HG03565 (cell line): ENCODE measurements at regions not wholly inside any gene's neighbourhood (a gene's known extent, or its start where the extent isn't known, plus 50 kb on each side); places are given as distances from the start of the nearest gene placed in this dataset.

Experiments used
- ATAC-seq: cut with Tn5 transposase; IDR thresholded peaks from one replicate; pipeline ENCODE4 v1.9.1; 2021; ENCODE audit warnings: mild to moderate bottlenecking, moderate library complexity; ENCODE audit not compliant: unreplicated experiment

DNA sequence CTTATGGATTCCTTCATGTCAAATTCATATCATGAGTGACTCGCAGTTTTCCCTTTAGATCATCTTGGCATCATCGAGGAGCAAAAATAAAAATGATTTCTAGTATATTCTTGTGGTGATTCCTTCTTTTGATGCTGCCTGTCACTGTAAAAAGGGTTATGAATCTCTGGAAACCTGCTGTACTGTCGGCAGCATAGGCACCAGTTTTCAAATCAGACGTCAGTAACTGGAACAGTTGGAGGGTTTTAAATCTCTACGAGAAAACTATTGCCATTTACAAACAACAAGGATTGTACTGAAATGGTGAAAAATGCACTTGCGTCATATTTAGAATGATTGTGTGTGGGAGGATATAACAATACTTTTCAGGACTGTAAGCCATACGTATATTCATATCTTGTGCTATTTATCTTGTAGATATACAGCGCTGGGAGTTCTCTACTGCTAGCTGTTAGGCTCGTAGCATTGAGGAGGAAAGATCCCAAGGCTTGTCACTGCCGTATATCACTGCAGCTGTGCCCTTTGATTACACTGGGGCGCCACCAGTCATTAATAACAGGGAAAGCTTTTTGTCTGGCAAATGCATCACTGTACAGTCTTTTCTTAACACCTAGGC is 320.7 kb downstream of the MTX2 start:
- ATAC-seq = no peak

DNA sequence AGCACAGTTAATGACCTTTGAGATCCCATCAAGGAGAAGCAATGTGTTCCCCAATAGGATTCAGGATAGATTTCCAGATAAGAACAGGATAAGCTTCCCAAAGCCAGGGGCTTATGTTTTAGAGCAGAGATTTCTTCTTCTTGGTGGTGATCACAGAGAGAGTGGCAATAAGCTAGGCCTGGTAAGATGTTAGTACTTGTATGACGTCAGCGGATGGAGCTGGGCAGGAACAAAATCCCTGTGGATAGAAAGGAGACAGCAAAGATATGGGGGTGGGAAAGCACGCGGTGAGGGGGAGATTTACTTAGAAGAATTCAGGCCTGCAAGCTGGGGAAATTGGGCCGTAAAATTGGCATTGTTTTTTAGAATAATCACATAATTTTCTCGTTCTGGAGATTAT is 323.0 kb downstream of the MTX2 start:
- no peak for ATAC-seq

DNA sequence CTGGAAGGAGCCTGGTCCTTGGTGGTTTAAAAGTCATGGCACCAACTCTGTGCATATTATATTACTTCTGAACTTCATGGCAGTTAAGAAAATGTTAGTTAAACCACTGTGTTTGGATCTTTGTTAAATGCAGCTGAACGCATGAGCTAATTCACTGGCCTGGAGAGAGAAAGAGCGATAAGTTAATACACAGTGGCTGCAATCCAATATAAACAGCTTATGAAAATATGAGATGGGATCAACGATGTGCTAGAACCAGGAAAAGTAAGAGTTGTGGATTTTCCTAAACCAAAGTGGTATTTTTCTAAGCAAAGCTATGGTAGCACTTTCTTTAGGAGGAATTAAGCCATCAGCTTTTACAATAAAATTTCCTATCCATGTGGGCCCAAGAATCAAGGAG is 326.7 kb downstream of the MTX2 start:
- no peak for ATAC-seq

DNA sequence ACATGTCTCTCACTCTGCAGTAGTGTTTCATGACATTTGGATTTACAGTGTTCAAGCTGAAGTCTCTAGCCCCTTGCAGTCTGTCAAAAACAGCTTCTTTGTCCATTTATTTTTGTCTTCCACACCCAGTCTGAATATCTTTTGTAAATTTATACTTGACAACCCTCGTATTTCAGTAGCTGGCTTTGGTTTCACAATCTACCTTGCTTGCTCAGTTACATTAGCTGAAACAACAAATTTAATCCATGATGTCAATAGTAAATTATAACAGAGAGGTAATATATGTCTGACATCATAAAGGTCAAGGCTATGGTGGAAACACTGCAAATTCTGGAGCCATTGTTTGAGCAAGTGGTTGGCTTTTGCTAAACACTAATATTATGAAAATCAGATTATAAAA is 328.7 kb downstream of the MTX2 start:
- no peak for ATAC-seq

DNA sequence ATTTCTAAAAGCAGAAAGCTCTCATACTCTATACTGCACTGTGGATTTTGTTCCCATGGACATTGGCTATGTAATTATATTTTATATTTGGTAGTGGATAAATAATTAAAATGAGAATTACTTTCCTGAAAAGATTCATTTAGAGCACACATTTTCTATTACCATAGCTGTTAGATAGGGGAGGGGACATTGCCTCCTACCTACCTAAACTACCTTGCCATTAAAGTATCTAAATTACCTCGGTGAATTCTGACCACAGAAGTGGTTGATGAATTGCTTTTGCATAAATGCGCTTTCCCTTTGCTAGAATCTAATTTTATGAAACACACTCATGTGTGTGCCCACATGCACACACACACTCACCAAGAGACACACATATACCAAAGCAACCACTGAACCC is 329.1 kb downstream of the MTX2 start:
- no peak for ATAC-seq

DNA sequence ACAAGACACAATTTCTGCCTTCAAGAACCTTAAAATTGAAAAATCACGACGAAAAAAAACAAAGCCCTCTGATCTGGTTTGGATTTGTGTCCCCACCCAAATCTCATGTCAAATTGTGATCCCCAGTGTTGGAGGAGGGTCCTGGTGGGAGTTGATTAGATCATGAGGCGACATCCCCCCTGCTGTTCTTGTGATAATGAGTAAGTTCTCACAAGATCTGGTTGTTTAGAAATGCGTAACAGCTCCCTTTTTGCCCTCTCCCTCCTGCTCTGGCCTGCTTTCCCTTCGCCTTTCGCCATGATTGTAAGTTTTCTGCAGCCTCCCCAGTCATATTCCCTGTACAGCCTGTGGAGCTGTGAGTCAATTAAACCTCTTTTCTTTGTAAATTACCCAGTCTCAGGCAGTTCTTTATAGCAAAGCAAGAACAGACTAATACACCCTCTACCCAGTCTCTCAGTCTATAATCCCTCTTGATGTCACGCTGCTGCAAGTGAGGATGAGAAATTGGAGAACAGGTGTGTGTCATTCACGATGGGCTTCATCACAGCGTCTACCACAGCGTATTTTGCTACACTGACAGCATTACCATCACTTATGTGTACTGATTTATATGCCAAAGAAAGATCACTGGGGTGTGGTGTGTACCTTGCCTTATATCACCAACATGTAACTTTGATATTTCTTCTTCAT is 330.7 kb downstream of the MTX2 start:
- no peak for ATAC-seq

DNA sequence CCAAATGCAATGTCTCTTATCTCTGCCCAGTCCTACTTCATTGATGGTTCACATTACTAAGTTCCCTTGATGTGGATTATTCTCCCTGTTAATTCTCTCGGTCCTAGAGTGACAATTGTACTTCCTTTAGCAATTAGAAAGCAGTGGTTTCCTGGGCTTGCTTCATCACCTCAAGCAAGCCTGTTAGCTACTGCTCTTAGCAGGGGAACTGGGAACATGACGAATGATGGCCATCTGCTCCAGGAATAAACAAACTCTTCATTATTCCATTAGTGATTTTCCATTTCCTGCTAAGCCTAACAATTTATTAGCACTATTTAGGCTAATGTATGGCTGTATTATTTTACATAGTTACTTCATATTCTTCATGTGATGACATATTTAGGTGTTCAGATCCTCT is 331.8 kb downstream of the MTX2 start:
- ATAC-seq = no peak

DNA sequence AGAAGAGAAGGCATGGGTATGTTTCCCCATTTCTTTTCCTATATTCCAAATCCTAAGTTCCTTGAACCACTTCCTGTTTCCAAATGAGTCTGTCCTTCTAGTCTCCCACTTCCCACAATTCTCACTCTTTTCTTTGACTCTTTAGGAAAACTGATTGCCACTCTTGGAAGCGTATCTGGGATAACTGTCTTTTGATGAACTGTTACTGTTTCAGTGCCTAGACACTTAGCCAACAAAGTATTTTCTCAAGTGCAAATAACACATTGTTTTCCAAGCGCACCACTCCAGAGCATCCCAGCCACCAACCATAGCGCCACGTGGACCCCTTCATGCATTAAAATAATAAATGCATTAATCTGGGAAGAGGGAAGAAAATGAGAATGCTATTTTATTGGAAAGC is 342.8 kb downstream of the MTX2 start:
- ATAC-seq = no peak

DNA sequence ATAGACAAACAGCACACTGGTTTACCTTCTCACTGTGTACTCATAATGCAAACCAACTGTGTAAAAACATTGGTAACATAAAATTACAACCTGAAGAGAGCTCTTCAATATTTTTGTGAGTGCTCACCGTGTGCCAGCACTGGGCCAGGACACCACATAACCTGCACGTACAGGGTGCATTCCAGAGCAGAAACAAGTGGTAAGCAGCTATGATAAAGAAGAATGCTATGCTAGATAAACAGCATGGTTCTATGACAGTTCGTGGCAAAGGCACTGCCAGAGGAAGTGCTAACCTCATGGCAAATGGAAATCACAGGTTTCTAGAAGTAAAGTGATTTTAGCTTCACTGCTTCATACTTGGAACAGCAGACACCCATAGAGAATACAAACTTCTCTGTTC is 343.5 kb downstream of the MTX2 start:
- ATAC-seq = no peak

DNA sequence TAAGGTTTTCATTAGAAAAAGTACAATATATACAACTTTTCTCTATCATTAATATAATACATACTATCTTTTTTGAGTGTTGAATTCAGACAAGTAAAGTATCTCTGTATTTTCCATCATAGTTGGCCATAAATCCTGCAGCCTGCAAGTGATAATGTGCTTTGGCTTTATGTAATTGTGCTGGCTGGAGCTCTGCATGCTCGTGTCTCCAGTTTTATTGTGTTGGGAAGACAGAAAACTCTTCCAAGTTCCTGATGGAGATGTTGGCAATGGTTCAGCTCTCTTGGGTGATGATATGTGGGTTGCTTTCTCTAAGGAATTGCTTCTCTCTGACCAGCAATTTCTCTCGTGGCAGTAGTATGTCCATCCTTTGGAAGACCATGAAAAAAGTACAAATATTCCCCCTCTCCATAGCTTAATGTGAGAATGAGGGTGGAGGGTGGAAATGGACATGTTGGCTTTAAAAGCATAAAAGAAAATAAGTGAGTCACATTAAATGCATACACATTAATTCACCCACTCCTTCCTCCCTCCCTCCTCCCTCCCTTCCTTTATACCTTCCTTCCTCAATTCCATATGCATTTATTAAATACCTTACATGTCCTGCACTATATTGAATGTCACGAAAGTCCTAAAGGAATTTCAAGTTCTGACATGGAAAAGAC is 344.2 kb downstream of the MTX2 start:
- ATAC-seq = no peak

DNA sequence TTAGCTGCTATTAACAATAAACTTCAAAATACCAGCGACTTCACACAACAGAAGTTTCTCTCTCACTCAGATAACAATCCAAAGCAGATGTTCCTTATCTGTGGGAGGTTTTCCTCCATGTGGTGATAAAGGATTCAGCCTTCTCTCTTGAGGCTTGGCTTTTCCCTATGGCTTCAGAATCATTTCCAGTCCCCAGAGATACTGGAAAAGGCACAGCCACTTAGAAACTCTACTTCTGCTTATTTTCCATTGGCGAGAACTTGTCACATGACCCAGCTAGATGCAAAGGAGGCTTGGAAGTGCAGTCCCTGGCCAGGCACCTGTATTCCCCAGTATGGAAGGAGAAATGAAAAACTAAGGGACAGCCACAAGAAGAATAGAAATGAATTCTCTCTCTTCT is 344.8 kb downstream of the MTX2 start:
- no peak for ATAC-seq

DNA sequence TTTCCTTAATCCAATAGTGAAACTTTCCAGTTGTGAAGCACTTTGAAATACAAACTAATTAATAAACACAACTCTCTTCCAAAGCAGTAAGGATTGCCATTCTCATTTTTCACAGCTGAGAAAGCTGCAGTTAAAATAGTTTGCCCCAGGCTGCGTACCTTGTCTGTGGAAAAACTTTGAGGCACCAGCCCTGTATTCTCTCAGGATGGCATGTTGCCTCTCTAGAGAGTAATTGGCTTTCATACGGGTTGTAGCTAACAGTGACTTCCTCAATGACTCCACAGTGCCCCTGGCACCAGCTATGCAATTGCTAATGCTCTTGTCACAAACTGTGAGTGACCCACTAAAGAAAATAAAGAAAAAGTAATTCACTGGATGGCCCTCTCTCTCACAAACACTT is 345.7 kb downstream of the MTX2 start:
- no peak for ATAC-seq

DNA sequence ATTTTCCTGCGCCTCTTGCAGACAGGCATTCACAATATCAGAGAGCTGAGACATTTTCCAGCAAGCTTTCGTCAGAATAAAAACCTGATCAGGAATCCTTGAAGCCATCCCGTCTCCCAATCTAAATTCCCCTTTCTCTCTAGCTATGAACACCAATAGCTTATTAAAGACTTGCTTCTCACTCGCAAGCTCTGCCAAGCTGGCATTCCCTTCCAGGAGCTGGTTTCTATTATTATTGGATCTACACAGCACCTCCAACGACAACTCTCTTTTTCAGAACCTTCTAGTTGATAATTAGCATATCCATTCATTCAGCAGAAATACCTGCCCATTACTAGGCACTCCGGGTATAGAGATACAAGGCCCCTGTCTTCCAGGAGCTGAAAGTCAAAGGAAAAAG is 350.3 kb downstream of the MTX2 start:
- ATAC-seq = no peak

DNA sequence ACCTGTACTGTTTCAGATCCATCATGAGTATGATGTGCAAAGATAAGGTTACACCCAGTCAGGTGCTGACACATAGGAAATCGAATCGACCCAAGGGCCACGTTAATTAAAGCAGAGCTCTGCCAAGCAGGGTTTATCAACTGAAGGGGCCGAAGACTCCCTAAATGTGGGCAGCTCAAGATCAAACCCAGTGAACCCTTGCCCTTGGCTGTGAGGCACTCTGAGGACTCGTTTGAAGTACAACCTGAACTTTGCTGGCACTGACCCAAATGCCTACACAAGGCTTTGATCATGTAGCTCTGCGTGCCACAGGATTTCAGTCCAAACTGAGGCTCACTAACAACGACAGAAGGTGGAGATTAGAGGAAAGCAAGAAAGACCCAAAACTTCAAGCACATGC is 352.1 kb downstream of the MTX2 start:
- ATAC-seq = no peak

DNA sequence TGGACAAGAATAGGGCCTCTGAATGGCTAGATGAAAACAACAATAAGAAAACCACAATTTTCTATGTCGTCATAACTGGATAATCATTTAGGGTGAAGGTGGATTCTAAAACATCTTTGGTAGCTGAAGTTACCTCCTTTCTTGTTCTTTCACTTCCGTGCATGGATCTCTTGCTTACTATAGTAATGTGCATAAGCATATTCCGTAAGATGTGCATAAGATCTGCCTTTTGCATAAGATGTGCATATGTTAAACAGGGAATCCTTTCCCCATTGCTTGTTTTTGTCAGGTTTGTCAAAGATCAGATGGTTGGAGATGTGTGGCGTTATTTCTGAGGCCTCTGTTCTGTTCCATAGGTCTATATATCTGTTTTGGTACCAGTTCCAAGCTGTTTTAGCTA is 353.6 kb downstream of the MTX2 start:
- ATAC-seq = no peak

DNA sequence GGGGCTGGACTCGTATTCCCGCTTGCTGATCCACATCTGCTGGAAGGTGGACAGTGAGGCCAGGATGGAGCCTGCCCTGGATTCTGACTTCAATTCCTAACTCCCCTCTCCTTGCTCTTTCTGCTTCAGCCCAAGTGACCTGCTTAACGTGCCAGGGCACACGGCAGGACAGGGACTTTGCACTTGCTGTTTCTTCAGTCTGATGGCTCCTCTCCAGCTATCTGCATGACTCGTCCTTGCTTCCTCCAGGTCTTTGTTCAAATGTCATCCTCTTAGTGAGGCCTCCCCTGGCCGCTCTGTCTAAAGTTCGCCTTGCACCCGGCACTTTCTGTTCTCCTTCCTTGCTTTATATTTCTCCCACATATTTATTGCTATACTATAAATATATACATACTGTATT is 357.6 kb downstream of the MTX2 start:
- ATAC-seq = no peak

DNA sequence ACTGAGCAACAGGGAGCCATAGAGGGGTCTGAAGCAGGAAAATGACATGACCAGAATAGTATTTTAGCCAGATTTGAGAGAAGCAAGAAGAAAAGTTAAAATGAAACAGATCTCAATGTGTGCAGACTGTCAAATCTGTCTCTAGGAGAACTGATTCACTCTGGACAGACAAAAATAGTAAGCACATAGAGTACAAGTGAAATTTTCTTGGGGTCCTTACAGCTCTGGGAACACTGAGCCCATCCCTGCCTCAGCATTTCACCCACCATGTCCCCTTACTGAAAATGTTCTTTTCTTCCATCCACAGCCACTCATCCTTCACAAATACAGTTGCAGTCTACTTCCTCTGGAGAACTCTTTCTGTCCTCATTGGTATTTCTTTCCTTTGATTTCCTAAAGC is 359.2 kb downstream of the MTX2 start:
- ATAC-seq = no peak

DNA sequence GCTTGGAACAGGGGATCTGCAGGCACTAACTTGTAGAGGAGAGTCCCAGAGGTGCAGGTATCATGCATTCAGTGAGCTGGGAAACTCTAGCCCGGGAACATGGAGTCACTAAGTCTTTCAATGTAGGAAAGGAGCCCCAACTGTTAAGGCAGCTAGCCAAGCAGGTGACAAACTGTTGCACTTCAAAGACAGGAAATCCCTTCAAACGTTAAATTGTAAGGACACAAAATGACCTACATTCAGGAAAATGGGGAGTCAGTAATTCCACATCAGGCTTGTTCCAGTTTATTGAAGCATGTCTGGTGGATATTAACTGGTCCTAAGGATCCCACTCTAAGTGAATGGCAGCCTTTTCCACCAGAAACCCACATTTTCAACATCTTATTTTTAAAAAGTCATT is 364.5 kb downstream of the MTX2 start:
- no peak for ATAC-seq

DNA sequence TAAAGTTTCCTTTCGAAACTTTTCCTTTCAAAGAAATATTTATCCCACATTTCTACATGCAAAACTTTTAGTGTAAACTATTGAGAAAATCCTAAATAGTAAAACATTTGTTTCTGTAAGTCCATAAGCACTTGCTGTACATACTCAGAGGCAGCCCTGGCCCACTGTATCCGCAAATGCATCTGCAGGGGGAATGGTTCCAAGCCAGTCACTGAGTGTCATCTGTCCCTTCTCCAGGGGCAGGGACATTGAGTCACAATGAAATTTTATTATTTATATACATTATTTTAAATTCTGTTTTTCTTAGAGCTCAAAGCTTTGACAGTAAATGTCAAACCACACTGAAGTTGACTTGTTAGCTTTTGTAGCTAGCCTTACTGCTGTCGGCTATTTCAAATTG is 367.2 kb downstream of the MTX2 start:
- ATAC-seq = no peak

DNA sequence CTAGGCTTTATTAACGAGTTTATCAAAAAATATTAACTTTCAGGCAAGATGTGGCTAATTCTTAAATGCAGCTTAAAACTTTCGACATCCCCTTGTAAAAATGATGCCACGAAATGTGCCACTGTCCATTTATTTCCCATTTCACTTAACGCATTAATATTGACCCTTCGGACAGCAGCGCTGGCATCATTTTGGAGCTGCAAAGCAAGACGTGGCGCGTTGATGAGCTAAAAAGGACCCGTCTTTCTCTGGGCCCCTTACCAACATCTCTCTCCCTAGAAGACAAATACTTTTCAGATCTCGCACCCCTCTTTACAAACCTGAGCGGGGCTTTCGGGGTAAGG is 367.9 kb downstream of the MTX2 start:
- ATAC-seq = no peak

DNA sequence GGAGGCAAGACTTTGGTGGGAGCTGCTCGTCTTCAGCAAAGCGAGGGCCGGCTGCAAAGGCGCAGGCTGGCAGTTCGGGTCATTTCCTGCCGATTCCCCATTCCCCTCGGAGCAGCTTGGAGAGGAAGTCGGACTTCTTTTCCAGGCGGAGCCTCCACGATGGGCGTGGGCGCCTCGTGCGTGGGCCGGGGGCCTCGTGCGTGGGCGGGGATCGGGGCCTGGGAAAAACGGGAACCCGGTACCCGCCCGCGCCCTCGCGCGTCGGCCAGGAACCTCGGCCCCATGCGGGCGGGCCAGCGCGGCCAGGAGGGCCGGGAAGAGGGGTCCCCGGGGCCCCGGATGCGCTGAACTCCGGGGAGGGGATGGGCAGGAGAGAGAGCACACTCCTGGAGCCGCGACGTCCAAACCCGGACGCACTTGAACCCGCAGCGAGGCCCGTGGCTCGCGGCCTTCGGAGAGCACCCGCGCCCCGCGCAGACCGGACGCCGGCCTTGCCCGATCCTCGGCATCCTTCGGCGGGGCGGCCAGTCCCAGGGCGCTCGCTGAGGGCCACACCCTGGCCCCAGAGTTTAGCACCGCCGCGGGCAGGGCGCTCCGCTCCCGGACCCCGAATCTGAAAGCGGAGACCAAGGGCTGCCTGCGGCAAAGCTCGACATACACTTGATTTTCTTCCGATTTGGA is 368.4 kb downstream of the MTX2 start:
- peak; percentile 14 for ATAC-seq
